Epithelial cell of proximal tubule (primary cell): ENCODE measurements at regions not wholly inside any gene's neighbourhood (a gene's known extent, or its start where the extent isn't known, plus 50 kb on each side); places are given as distances from the start of the nearest gene placed in this dataset.

Experiments used
- DNase-seq: peaks from one replicate; pipeline ENCODE4 v3.0.0-alpha.2; 2011; ENCODE audit warnings: low read depth
- H3K4me3 ChIP-seq: 2 replicates; pipeline ENCODE4 v1.5.1; 2011; ENCODE audit warnings: low read depth, mild to moderate bottlenecking, low read length
- CTCF ChIP-seq: conservative IDR thresholded peaks from 2 replicates; pipeline ENCODE4 v1.5.1; 2012; ENCODE audit warnings: low read depth, mild to moderate bottlenecking, low read length

- DNase-seq: no peak
- TF ChIP-seq CTCF: no peak
- H3K4me3 ChIP-seq: no peak overlapping the region
Measured at GRCh38 chr9:88645879-88646199, 110.9 kb downstream of the NXNL2 start.

DNA sequence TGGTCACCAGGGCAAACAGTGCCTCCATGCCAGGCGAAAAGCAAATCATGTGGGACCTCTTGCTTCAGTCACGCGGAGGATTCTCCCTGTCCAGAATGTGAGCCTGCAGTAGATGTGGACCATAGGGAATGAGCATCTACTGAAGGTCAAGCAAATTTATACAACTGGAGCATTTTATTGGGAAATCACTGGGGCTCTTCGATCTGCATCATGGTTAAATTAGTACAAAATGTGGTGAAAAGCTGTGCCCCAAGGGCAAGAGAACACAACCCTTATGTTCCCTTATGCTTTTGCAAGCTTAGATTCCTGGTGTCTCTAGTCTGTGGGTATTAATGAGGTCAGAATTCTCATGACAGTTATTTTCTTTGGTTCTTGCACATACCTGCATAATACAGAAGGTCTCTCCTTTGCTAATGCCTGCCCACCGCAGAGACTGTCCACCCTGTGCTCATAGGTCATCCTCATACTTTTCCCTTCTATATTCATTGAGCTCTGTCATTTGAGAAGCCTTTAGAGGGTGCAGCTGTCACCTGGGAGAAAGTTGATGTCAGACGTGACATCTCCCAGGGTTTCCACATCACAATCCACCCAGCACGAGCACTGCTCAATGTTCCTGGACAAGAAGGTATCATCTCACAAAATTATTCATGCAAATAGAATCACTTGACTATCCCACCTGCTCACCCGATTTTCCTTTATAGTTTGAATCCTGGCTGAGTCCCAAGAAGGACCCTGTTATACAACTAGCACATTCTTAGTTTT, 111.7 kb downstream of the NXNL2 start:
- no peak overlapping the region for H3K4me3 ChIP-seq
- no peak for DNase-seq
- TF ChIP-seq CTCF: no peak

GRCh38 chr9:88651682-88652633, 117.0 kb downstream of the NXNL2 start:
- peak; percentile 36 for TF ChIP-seq CTCF
- H3K4me3 ChIP-seq: no peak overlapping the region
- DNase-seq: peak; percentile 76

DNA sequence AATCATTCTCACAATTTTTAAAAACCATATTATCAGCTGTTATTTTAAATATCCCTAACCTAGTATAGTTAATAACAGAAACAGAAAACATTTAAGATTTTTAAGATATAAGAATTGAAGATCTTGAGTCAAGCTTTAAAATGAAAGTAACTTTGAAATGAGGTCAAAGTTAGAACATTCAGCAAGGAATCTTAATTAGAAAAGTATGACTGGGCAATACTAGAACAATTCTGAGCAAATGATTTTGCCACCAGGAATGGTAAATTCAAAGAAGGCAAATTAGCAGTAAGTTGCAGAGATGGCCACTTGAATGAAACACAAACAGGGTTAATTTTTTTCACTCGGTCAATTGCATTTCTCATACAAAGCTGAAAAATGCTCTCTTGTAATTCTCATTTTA, 117.9 kb downstream of the NXNL2 start:
- H3K4me3 ChIP-seq: no peak overlapping the region
- DNase-seq: no peak
- no peak for TF ChIP-seq CTCF

DNA sequence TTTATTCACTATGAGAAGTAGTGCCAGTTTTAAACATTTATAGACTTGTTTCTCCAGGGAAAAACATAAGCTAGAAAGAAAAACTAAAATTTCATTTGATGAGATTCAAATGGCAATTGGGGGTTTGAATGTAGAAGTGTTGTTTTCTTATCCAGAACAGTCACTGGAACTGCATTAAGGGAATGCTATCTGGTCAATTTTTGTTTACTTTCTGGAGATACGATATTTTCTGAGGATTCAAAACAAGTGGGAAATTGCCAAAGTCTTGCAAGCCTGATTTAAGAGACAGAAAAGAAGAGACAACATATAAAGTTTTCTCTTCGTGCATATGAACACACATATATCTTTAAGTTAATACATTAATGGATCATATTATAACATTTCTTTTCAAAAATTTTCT, 118.4 kb downstream of the NXNL2 start:
- DNase-seq: no peak
- TF ChIP-seq CTCF: no peak

DNA sequence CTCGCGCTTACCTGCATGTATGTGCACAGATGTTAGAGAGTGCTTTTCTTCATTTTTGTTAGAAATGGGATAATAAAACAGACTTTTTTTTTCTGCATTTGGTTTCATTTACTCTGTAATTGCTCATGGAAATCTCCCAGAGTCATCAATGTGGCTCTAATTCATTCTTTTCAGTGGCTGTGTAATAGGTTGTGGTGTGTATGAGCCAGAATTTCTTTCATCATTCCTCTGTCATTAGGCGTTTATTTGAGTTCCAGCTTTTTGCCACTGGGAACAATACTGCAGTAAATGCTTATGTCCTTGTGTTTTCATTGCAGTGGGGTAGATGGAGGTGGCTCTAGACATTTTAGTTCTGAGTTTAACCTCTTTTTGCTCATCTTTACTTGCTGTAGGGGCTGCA, 118.9 kb downstream of the NXNL2 start:
- TF ChIP-seq CTCF: no peak
- DNase-seq: no peak
- H3K4me3 ChIP-seq: no peak overlapping the region

More for the DNA sequence above, 118.4 kb downstream of the NXNL2 start:
- H3K4me3 ChIP-seq: no peak overlapping the region
